ENCODE measurements at regions not wholly inside any gene's neighbourhood (a gene's known extent, or its start where the extent isn't known, plus 50 kb on each side); places are given as distances from the start of the nearest gene placed in this dataset.

DNA sequence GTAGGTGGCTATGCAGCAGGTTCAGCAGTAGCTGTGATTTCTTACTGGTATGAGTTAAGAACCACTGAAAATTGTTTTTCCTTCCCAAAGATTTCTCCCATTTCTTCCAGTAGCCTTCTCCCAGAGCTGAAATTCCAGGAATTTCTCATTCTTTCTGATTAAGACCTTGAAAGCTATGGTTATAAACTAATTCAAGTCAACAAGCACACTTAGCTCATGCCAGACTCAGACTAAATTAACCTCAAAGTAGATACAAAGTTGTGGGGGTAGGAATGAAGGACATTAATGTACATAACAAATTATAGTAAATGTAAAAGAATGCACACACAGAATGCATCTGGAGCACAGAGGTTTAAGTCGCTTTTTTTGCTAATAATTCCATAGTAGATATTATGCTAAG lies 103.6 kb upstream of the SOX11 start:
- CTCF ChIA-PET: no interaction called here
- intact Hi-C loops (cut with DNase I, micrococcal nuclease): no loop called here

DNA sequence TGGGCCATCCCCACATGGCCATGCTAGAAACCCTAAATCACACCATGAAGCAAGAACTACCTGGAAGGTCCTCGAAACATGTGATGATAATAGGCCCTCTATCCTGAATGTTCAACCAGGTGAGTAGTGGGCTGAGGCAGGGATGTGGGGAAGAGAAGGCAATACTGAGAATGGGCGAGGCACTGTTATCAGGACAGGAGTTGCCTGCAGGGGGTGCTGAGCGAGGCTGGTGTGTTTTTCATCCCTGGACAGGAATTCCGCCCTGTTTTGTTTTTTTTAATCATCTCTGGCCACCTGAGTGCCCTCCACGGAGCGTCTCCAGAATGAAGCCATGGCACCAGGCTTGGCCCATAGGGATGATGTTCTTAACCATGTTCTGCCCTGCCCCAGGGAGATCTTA lies 103.0 kb upstream of the SOX11 start:
- Mint-ChIP-seq H3K4me3 (no peak overlapping the region), H3K27me3 (no peaks in the 10 kb centered on the region), H3K27ac (no peak overlapping the region), H3K9me3 (peaks cover 3% of the 10 kb centered on the region), H3K36me3 (ENCODE audit: low read depth) (no peaks in the 10 kb centered on the region), H3K4me1 (ENCODE audit: low read depth) (no peaks in the 10 kb centered on the region)
- no peaks in the 10 kb centered on the region for H3K27me3 ChIP-seq (ENCODE audit: control insufficient read depth in 1 of 2, insufficient read depth in 2 of 2, low read length in 2 of 2)
- POLR2A ChIA-PET: no interaction called here
- intact Hi-C loops (cut with DNase I, micrococcal nuclease): no loop called here
- H3K4me1 ChIP-seq (ENCODE audit: insufficient read depth, low read length): no peaks in the 10 kb centered on the region
- no peak overlapping the region for H3K27ac ChIP-seq (ENCODE audit: low read depth in 1 of 2, low read length in 2 of 2)
- H3K4me3 ChIP-seq (ENCODE audit: low read length): no peak overlapping the region
- DNase-seq (no peak), ATAC-seq (ENCODE audit: poor library complexity) (no peak)
- CTCF ChIA-PET: no interaction called here
- peaks cover 0 to 9% of the 10 kb centered on the region in 2 experiments for H3K9me3 ChIP-seq (ENCODE audit: control insufficient read depth in 1 of 2, insufficient read depth in 1 of 2, low read length in 2 of 2)
- TF ChIP-seq, protein P1, sequence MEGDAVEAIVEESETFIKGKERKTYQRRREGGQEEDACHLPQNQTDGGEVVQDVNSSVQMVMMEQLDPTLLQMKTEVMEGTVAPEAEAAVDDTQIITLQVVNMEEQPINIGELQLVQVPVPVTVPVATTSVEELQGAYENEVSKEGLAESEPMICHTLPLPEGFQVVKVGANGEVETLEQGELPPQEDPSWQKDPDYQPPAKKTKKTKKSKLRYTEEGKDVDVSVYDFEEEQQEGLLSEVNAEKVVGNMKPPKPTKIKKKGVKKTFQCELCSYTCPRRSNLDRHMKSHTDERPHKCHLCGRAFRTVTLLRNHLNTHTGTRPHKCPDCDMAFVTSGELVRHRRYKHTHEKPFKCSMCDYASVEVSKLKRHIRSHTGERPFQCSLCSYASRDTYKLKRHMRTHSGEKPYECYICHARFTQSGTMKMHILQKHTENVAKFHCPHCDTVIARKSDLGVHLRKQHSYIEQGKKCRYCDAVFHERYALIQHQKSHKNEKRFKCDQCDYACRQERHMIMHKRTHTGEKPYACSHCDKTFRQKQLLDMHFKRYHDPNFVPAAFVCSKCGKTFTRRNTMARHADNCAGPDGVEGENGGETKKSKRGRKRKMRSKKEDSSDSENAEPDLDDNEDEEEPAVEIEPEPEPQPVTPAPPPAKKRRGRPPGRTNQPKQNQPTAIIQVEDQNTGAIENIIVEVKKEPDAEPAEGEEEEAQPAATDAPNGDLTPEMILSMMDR (IDR thresholded peaks at IDR 0.05): no peak
- H3K36me3 ChIP-seq (ENCODE audit: insufficient read depth, low read length): no peaks in the 10 kb centered on the region

More for the DNA sequence above, 103.6 kb upstream of the SOX11 start:
- H3K4me1 Mint-ChIP-seq (ENCODE audit: low read depth): no peaks in the 10 kb centered on the region
- DNase-seq (no peak), ATAC-seq (ENCODE audit: poor library complexity) (no peak)
- no peaks in the 10 kb centered on the region for H3K27me3 Mint-ChIP-seq
- no peaks in the 10 kb centered on the region for H3K36me3 Mint-ChIP-seq (ENCODE audit: low read depth)
- POLR2A ChIA-PET: no interaction called here
- H3K4me3 ChIP-seq (ENCODE audit: low read length): no peak overlapping the region
- no peak overlapping the region for H3K27ac ChIP-seq (ENCODE audit: low read depth in 1 of 2, low read length in 2 of 2)
- H3K9me3 Mint-ChIP-seq: peaks cover 3% of the 10 kb centered on the region
- no peaks in the 10 kb centered on the region for H3K4me1 ChIP-seq (ENCODE audit: insufficient read depth, low read length)
- H3K36me3 ChIP-seq (ENCODE audit: insufficient read depth, low read length): no peaks in the 10 kb centered on the region
- H3K27me3 ChIP-seq (ENCODE audit: control insufficient read depth in 1 of 2, insufficient read depth in 2 of 2, low read length in 2 of 2): no peaks in the 10 kb centered on the region
- TF ChIP-seq, protein P1 (IDR thresholded peaks at IDR 0.05): no peak
- H3K27ac Mint-ChIP-seq: no peak overlapping the region
- H3K9me3 ChIP-seq (ENCODE audit: control insufficient read depth in 1 of 2, insufficient read depth in 1 of 2, low read length in 2 of 2): peaks cover 0 to 9% of the 10 kb centered on the region in 2 experiments
- H3K4me3 Mint-ChIP-seq: no peak overlapping the region

DNA sequence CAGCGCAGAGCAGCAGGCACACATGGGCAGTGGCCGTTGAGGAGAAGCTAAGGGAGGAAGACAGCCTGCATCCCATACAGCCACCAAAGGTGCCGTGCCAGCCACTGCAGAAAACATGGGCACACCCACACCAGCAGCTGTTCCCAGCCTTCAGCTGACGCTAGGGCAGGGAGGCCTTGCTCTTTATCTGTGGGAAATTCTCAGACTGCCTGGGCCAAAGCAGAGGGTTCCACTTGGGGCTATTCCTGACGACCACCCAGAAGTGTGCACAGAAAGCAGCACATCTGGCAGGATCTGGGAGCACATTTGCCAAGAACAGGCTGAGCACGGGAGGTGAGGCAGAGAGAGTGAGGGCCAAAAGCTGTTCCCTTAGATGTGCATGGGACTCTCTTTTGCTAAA lies 101.3 kb upstream of the SOX11 start:
- peaks cover 0 to 9% of the 10 kb centered on the region in 2 experiments for H3K9me3 ChIP-seq (ENCODE audit: control insufficient read depth in 1 of 2, insufficient read depth in 1 of 2, low read length in 2 of 2)
- DNase-seq: no peak
- no peak for ATAC-seq (ENCODE audit: poor library complexity)
- no peaks in the 10 kb centered on the region for H3K27me3 ChIP-seq (ENCODE audit: control insufficient read depth in 1 of 2, insufficient read depth in 2 of 2, low read length in 2 of 2)
- ChIA-PET CTCF (no interaction called here), POLR2A (no interaction called here)
- no peak overlapping the region for H3K4me3 Mint-ChIP-seq
- H3K4me3 ChIP-seq (ENCODE audit: low read length): no peak overlapping the region
- H3K36me3 Mint-ChIP-seq (ENCODE audit: low read depth): no peaks in the 10 kb centered on the region
- H3K36me3 ChIP-seq (ENCODE audit: insufficient read depth, low read length): no peaks in the 10 kb centered on the region
- TF ChIP-seq, protein P1 (IDR thresholded peaks at IDR 0.05): no peak
- H3K27me3 Mint-ChIP-seq: no peaks in the 10 kb centered on the region
- H3K9me3 Mint-ChIP-seq: peaks cover 3% of the 10 kb centered on the region
- H3K27ac ChIP-seq (ENCODE audit: low read depth in 1 of 2, low read length in 2 of 2): no peak overlapping the region
- H3K4me1 ChIP-seq (ENCODE audit: insufficient read depth, low read length): no peaks in the 10 kb centered on the region
- intact Hi-C loops (cut with DNase I, micrococcal nuclease): no loop called here
- no peak overlapping the region for H3K27ac Mint-ChIP-seq
- H3K4me1 Mint-ChIP-seq (ENCODE audit: low read depth): no peaks in the 10 kb centered on the region

Measured in CD4-positive, alpha-beta T cell (primary cell).